Motor neuron (in vitro differentiated cells): ENCODE measurements at regions not wholly inside any gene's neighbourhood (a gene's known extent, or its start where the extent isn't known, plus 50 kb on each side); places are given as distances from the start of the nearest gene placed in this dataset.

ENCODE experiments used
- ATAC-seq, 8 experiments: fragments of 200-7000 bp; cut with Tn5 transposase; replicated peaks in 6 of 8; 2 replicates each; pipeline ENCODE4 v1.8.0; 2021; ENCODE audit warnings: mild to moderate bottlenecking in 8 of 8, moderate library complexity in 8 of 8
- H3K27ac ChIP-seq, 2 donors: fragments of 250-450 bp; sonication (Bioruptor Pico); 2 replicates each; pipeline ENCODE4 v1.9.0; 2021; ENCODE audit warnings: antibody characterized with exemption in 2 of 2, mild to moderate bottlenecking in 2 of 2, moderate library complexity in 1 of 2
- H3K4me1 ChIP-seq, 2 donors: fragments of 250-450 bp; sonication (Bioruptor Pico); replicated peaks in 1 of 2; 2 replicates each; pipeline ENCODE4 v1.6.1; 2021; ENCODE audit warnings: antibody characterized with exemption in 2 of 2, mild to moderate bottlenecking in 2 of 2, moderate library complexity in 1 of 2
- H3K4me3 ChIP-seq, 5 donors: fragments of 250-450 bp; sonication (Bioruptor Pico); 2 replicates each; pipeline ENCODE4 v1.9.0; 2021; ENCODE audit warnings: antibody characterized with exemption in 5 of 5, mild to moderate bottlenecking in 5 of 5, moderate library complexity in 4 of 5
- WGBS, 10 experiments: fragments of 450-650 bp; shearing (Covaris generic); methylation state at CpG; one replicate each; pipeline ENCODE4 v1.0.0; 2022; 5-methylcytosine and 5-hydroxymethylcytosine counted together
- in situ Hi-C, 9 experiments: fragments of 400-800 bp; cut with MboI; loops; one replicate each; pipeline ENCODE4 v1.15.0; 2021; ENCODE audit warnings: low sequenced_read_pairs in 9 of 9, low pct_unique_long_range_greater_than_20kb in 2 of 9; ENCODE audit not compliant: unreplicated experiment in 9 of 9

- Histone ChIP-seq H3K27ac (no peak overlapping the region), H3K4me3 (no peak overlapping the region), H3K4me1 (no peaks in the 10 kb centered on the region)
- WGBS, 10 experiments, result 0 to 67% (median 0%) methylated on average over 1 of the region's 1 CpG; no CpG with 5 or more reads in 4 of the 10 experiments
- in situ Hi-C loops, result no loop called here
- no peak for ATAC-seq
These were observed 854.2 kb downstream of the SI start for GRCh38 chr3:164224126-164224525.

GRCh38 chr3:164222197-164222596, 856.1 kb downstream of the SI start:
- 7 to 96% (median 53%) methylated on average over 1 to 3 of the region's 3 CpGs for WGBS, 10 experiments
- Histone ChIP-seq H3K4me3 (no peak overlapping the region), H3K27ac (no peak overlapping the region), H3K4me1 (no peaks in the 10 kb centered on the region)
- ATAC-seq, result no peak
- in situ Hi-C loops, result no loop called here

- in situ Hi-C loops, result no loop called here
- Histone ChIP-seq H3K4me1 (no peaks in the 10 kb centered on the region), H3K4me3 (no peak overlapping the region), H3K27ac (no peak overlapping the region)
- 0 to 78% (median 67%) methylated on average over 1 of the region's 1 CpG; no CpG with 5 or more reads in 3 of the 10 experiments for WGBS, 10 experiments
- no peak for ATAC-seq
These were observed 857.0 kb downstream of the SI start for GRCh38 chr3:164221297-164221696.

GRCh38 chr3:164209363-164209762, 868.9 kb downstream of the SI start:
- Histone ChIP-seq H3K4me1 (no peaks in the 10 kb centered on the region), H3K27ac (no peak overlapping the region), H3K4me3 (no peak overlapping the region)
- no peak for ATAC-seq
- in situ Hi-C loops, result no loop called here
- 50 to 100% (median 90%) methylated on average over 1 of the region's 1 CpG; no CpG with 5 or more reads in 4 of the 10 experiments for WGBS, 10 experiments

- H3K4me1 ChIP-seq, result no peaks in the 10 kb centered on the region
- H3K4me3 ChIP-seq, result no peak overlapping the region
- no peak for ATAC-seq
- no peak overlapping the region for H3K27ac ChIP-seq
- in situ Hi-C loops, result no loop called here
- WGBS, 10 experiments, result 0 to 43% (median 17%) methylated on average over 1 to 2 of the region's 2 CpGs; no CpG with 5 or more reads in 3 of the 10 experiments
These were observed 869.5 kb downstream of the SI start for GRCh38 chr3:164208821-164209220.

- no peaks in the 10 kb centered on the region for H3K4me1 ChIP-seq
- in situ Hi-C loops, result no loop called here
- H3K4me3 ChIP-seq, result no peak overlapping the region
- H3K27ac ChIP-seq, result no peak overlapping the region
- ATAC-seq, result no peak
- WGBS, 10 experiments, result 0 to 83% (median 42%) methylated on average over 1 to 2 of the region's 2 CpGs; no CpG with 5 or more reads in 2 of the 10 experiments
These were observed 870.2 kb downstream of the SI start for GRCh38 chr3:164208048-164208447.

GRCh38 chr3:164200053-164200823, 878.1 kb downstream of the SI start:
- Histone ChIP-seq H3K4me3 (no peak overlapping the region), H3K27ac (no peak overlapping the region), H3K4me1 (no peaks in the 10 kb centered on the region)
- ATAC-seq, result peak in 1 of 8 experiments; percentile 42
- in situ Hi-C loops, result no loop called here
- WGBS, 10 experiments, result 0 to 100% (median 89%) methylated on average over 1 of the region's 1 CpG; no CpG with 5 or more reads in 1 of the 10 experiments

- Histone ChIP-seq H3K27ac (no peak overlapping the region), H3K4me3 (no peak overlapping the region), H3K4me1 (peaks cover 0 to 3% of the 10 kb centered on the region in 2 donors)
- in situ Hi-C loops, result no loop called here
- WGBS, 10 experiments, result 35 to 94% (median 80%) methylated on average over 1 to 2 of the region's 2 CpGs
- no peak for ATAC-seq
These were observed 881.8 kb downstream of the SI start for GRCh38 chr3:164196477-164196876.

GRCh38 chr3:164194842-164195241, 883.5 kb downstream of the SI start:
- no peak for ATAC-seq
- Histone ChIP-seq H3K4me1 (peaks cover 0 to 3% of the 10 kb centered on the region in 2 donors), H3K27ac (no peak overlapping the region), H3K4me3 (no peak overlapping the region)
- WGBS, 10 experiments, result 22 to 100% (median 64%) methylated on average over 1 to 2 of the region's 2 CpGs; no CpG with 5 or more reads in 1 of the 10 experiments
- in situ Hi-C loops, result no loop called here

- Histone ChIP-seq H3K4me1 (peaks cover 0 to 3% of the 10 kb centered on the region in 2 donors), H3K4me3 (no peak overlapping the region), H3K27ac (no peak overlapping the region)
- WGBS, 10 experiments, result 0 to 40% (median 0%) methylated on average over 1 to 2 of the region's 4 CpGs; no CpG with 5 or more reads in 6 of the 10 experiments
- ATAC-seq, result no peak
- in situ Hi-C loops, result no loop called here
These were observed 885.3 kb downstream of the SI start for GRCh38 chr3:164192974-164193373.

- in situ Hi-C loops, result no loop called here
- no peak for ATAC-seq
- no peak overlapping the region for H3K27ac ChIP-seq
- no peak overlapping the region for H3K4me3 ChIP-seq
- peaks cover 0 to 3% of the 10 kb centered on the region in 2 donors for H3K4me1 ChIP-seq
These were observed 887.7 kb downstream of the SI start for GRCh38 chr3:164190566-164190965.

GRCh38 chr3:164186095-164186494, 892.2 kb downstream of the SI start:
- in situ Hi-C loops, result no loop called here
- Histone ChIP-seq H3K4me1 (no peaks in the 10 kb centered on the region), H3K27ac (no peak overlapping the region), H3K4me3 (no peak overlapping the region)
- WGBS, 10 experiments, result 0 to 94% (median 39%) methylated on average over 1 to 3 of the region's 3 CpGs; no CpG with 5 or more reads in 2 of the 10 experiments
- ATAC-seq, result no peak

GRCh38 chr3:164179110-164179774, 899.1 kb downstream of the SI start:
- ATAC-seq, result no peak
- WGBS, 10 experiments, result 20 to 100% (median 80%) methylated on average over 1 to 5 of the region's 26 CpGs; no CpG with 5 or more reads in 3 of the 10 experiments
- in situ Hi-C loops, result no loop called here
- Histone ChIP-seq H3K27ac (no peak overlapping the region), H3K4me3 (no peak overlapping the region), H3K4me1 (no peaks in the 10 kb centered on the region)
